ENCODE measurements at regions not wholly inside any gene's neighbourhood (a gene's known extent, or its start where the extent isn't known, plus 50 kb on each side); places are given as distances from the start of the nearest gene placed in this dataset.
"Not testable (repeated sequence)": the region's sequence is repeated elsewhere in the genome, so short reads cannot be mapped to it uniquely, and the experiment has no call there.

DNA sequence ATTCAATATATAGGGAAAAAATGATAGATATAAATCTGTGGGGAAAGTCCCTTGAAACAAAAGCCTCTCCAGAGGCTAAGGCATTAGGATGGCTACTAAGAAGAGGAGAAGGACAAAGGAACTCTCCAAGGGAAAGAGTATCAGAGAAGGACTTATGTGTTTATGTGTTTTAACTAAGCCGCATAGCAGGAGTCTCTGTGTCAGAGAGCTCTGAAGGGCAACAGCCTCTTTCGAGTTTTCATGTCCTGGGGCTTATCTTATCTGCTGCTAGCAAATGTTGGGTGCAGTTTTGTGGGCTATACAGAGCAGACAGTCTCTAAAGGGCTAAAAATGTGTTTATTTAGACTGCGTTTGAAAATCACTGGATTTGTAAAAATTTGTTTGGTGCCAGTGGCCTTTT lies 1145.6 kb upstream of the DIAPH2 start:
- no peak overlapping the region for H3K4me3 ChIP-seq (ENCODE audit: low read depth, low read length)
- DNase-seq (ENCODE audit: low read depth), result no peak
- TF ChIP-seq, protein P1, sequence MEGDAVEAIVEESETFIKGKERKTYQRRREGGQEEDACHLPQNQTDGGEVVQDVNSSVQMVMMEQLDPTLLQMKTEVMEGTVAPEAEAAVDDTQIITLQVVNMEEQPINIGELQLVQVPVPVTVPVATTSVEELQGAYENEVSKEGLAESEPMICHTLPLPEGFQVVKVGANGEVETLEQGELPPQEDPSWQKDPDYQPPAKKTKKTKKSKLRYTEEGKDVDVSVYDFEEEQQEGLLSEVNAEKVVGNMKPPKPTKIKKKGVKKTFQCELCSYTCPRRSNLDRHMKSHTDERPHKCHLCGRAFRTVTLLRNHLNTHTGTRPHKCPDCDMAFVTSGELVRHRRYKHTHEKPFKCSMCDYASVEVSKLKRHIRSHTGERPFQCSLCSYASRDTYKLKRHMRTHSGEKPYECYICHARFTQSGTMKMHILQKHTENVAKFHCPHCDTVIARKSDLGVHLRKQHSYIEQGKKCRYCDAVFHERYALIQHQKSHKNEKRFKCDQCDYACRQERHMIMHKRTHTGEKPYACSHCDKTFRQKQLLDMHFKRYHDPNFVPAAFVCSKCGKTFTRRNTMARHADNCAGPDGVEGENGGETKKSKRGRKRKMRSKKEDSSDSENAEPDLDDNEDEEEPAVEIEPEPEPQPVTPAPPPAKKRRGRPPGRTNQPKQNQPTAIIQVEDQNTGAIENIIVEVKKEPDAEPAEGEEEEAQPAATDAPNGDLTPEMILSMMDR (IDR thresholded peaks at IDR 0.05; ENCODE audit: low read depth, low read length, missing control alignments), result no peak

DNA sequence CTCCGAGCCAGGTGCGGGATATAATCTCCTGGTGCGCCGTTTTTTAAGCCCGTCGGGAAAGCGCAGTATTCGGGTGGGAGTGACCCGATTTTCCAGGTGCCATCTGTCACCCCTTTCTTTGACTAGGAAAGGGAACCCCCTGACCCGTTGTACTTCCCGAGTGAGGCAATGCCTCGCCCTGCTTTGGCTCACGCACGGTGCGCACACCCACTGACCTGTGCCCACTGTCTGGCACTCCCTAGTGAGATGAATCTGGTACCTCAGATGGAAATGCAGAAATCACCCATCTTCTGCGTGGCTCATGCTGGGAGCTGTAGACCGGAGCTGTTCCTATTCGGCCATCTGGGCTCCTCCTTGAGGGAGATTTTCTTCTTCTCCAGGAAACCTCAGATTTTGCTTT lies 1135.1 kb upstream of the DIAPH2 start:
- not testable (repeated sequence) for H3K4me3 ChIP-seq (ENCODE audit: low read depth, low read length); DNase-seq (ENCODE audit: low read depth)

DNA sequence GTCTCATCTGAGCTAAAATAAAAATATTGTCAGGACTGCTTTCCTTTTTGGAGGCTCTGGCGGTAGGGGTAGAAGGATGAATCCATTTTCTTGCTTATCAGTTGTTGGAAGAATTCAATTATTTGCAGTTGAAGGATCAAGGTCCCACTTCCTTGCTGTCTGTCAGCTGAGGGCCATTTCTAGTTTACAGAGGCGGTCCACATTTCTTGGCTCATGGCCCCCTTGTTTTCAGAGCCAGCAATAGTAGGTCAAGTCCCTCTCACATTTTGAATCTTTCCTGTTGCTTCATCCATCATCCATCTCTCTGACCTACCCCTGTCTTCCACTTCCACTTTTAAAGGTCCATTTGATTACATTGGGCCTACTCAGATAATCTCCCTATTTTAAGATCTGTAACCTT lies 1099.3 kb upstream of the DIAPH2 start:
- TF ChIP-seq, protein P1 (IDR thresholded peaks at IDR 0.05; ENCODE audit: low read depth, low read length, missing control alignments), result no peak
- DNase-seq (ENCODE audit: low read depth), result no peak
- no peak overlapping the region for H3K4me3 ChIP-seq (ENCODE audit: low read depth, low read length)

DNA sequence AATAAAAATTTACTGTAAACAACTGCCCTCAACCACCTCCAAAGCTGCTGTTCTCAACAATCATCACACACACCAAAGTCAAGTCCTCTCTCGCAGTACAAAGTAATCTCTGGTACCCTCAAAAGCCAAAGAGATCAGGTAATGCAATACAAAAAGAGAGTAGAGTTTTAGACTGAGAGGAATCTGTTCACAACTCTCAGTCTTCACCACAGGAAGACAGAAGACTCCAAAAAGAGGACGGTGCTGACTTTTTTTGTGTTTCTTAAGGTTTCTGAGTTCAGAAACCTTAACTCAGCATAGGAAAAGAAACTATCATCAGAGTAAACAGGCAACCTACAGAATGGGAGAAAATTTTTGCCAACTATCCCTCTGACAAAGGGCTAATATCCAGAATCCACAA lies 1072.3 kb upstream of the DIAPH2 start:
- TF ChIP-seq, protein P1 (IDR thresholded peaks at IDR 0.05; ENCODE audit: low read depth, low read length, missing control alignments), result no peak
- no peak overlapping the region for H3K4me3 ChIP-seq (ENCODE audit: low read depth, low read length)
- no peak for DNase-seq (ENCODE audit: low read depth)

DNA sequence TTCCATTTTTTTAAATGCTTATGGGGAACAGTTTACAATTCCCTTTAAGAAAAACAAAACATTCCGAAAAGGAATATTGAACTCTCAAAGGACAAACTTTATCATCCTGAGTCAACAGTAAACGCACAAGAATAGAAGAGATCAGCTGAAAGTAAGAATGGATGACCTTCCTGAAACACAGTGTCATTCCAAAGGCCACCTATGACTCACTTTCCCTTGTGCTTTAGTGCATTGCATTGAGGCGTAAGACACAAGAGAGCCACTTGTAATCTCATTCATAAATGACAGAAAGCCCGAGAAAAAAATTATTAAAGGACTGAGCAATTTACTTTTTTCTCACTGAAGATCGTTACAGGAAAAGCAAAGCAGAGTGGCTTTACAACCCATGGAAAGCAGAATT lies 1062.4 kb upstream of the DIAPH2 start:
- no peak for DNase-seq (ENCODE audit: low read depth)
- H3K4me3 ChIP-seq (ENCODE audit: low read depth, low read length), result no peak overlapping the region
- TF ChIP-seq, protein P1 (IDR thresholded peaks at IDR 0.05; ENCODE audit: low read depth, low read length, missing control alignments), result no peak

DNA sequence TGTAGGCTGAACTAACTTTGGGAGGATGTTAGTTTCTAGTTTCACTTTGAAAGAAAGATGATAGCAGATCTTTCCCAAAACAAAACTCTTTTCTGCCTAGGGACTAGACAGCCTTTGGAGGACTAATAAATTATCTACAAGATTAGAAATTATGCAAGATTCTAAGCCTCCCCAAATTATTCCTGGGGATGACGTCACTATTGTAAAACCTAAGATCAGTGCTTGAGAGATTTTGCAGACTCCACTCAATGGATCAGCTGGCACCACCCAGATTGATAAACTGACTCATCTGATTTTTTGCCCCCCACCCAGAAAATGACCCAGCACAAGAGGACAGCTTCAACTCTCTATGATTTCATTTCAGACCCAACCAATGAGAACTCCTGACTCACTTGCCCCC lies 1057.9 kb upstream of the DIAPH2 start:
- TF ChIP-seq, protein P1 (IDR thresholded peaks at IDR 0.05; ENCODE audit: low read depth, low read length, missing control alignments), result no peak
- no peak overlapping the region for H3K4me3 ChIP-seq (ENCODE audit: low read depth, low read length)
- DNase-seq (ENCODE audit: low read depth), result no peak

DNA sequence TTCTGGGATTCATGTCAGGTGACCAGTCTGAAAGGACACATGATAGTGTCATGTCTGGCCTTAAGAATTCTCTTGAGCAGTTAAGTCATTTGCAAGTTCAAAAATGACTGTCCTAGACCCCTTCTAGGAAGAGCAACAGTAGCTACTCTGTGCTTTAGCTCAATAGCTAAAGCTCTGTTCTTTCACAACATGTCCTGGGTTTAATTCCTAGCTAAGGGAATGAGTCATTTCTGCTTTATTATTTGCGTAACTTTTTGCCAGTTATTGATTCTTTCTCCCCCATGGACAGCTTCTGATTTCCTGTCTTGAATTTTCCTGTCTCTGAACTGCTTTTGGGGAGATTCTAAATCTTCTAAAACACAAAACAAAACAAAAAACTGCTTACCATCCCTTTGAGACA lies 1055.8 kb upstream of the DIAPH2 start:
- DNase-seq (ENCODE audit: low read depth), result no peak
- no peak overlapping the region for H3K4me3 ChIP-seq (ENCODE audit: low read depth, low read length)
- TF ChIP-seq, protein P1 (IDR thresholded peaks at IDR 0.05; ENCODE audit: low read depth, low read length, missing control alignments), result no peak

DNA sequence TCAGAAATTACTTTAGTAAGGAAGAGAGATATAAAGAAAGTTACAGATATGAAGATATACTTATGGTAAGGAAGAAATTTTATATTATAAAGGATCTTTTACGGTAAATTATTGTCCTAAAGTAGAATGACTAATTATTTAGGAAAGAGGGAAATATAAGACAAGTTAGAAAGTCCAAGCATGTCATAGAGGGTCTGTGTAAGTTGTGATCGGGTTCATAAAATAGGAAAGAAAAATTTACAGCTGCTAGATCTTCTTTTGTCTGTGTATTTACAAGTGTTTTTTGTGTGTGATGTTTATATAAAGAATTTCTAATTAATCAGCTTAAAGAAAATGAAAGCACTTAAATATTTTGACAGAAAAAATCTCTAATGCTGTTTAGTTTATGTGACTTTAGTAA lies 1054.9 kb upstream of the DIAPH2 start:
- DNase-seq (ENCODE audit: low read depth), result no peak
- TF ChIP-seq, protein P1 (IDR thresholded peaks at IDR 0.05; ENCODE audit: low read depth, low read length, missing control alignments), result no peak
- no peak overlapping the region for H3K4me3 ChIP-seq (ENCODE audit: low read depth, low read length)

Measured in GM12864 (cell line).